Amniotic epithelial cell (primary cell): ENCODE measurements at regions not wholly inside any gene's neighbourhood (a gene's known extent, or its start where the extent isn't known, plus 50 kb on each side); places are given as distances from the start of the nearest gene placed in this dataset.
A peak's percentile ranks its signal among the peaks of the same experiment; 100 is the strongest.

Experiments used
- DNase-seq: peaks from one replicate; pipeline ENCODE4 v3.0.0-alpha.2; 2010; ENCODE audit warnings: low read depth

DNA sequence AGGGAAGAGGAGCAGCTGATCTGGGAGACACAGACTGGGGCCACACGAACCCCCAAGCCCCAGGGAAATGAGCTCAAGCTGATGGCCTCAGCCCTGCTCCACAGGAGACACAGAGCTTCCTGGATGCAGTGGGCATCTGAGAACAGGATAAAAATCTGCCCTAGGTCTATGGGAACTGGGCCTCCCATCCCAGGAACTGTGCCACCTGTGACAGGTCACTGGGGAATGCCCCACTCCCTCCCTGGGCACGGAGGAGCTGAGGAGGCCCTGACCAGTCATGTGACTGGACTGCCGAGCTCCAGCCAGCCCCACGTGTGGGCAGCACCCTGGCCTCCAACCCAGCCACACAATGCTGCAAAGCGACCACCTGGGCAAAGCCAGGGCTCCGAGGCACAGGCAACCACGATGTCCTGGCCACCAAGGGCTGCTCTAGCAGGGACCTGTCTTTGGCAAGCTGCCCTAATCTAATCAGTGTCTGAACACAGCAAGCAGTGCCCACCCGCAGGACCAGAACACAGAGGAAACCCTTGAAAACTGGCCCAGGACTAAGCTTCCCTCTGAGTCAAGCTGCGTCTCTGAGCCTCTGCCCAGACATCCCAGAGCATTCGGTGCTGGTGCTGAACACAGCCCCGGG, 57.8 kb upstream of the ID2 start:
- no peak for DNase-seq

DNA sequence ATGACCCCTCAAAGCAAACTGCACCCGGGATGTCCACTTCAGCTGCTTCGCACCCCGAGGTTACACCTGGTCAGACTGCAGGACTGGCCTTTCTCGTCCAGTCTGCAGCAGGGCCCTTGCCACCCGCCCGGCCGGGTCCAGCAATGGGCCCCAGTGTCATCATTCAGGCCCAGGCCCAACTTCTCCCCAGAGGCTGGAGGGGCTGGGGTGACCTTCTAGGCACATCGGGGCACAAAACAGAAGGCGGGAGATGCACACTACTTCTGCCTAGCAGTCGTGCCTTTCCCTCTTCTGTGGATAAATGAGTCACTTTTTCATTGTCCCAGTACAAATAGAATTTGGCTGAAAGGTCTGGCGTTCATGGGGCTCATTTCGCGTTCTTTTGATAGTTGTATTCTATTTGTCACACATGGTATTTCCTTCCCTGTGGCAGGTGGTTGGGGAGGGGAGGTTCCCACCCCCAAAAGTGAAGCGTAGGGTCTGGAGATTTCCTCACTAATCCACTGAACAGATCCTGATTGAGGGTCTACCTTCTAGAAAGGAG, 56.9 kb upstream of the ID2 start:
- no peak for DNase-seq

DNA sequence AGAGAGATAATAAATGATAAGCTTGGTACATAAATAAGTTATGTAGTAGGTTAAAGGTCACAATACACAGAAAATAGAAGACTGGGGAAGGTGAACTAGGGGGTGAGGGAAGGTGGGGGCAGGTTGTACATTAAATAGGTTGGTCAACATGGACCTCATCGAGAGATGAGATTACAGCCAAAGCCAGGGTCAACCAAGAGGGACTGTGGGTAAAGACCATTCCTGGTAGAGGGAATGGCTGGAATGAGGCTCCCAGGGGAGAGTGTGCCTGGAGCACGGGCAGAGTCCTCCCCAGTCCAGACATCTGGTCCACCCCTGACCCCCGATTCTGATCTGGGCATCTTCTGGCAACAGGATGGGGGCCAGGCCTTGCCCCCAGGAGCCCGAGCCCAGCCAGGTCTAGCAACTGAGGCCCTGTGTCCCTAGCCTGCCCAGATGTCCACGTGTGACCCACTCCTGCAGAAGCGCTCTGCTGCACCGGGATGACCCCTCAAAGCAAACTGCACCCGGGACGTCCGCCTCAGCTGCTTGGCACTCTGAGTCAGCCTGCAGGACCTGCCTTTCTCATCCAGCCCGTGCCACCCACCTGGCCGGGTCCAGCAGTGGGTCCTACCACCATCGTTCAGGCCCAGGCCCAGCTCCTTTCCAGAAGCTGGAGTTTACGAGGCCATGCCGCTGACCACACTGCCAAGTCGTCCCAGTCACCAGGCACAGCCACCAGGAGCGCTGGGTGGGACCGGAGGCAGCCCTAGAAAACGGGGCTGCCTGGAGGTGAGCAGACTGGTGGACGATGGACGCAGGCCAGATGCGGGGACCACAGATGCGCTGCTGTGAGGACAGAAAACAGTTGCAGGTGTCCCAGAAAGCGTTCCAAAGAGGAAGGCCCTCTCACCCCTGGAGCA, 56.2 kb upstream of the ID2 start:
- no peak for DNase-seq

GRCh38 chr2:8626572-8626971, 55.3 kb upstream of the ID2 start:
- DNase-seq, result peak; percentile 55

DNA sequence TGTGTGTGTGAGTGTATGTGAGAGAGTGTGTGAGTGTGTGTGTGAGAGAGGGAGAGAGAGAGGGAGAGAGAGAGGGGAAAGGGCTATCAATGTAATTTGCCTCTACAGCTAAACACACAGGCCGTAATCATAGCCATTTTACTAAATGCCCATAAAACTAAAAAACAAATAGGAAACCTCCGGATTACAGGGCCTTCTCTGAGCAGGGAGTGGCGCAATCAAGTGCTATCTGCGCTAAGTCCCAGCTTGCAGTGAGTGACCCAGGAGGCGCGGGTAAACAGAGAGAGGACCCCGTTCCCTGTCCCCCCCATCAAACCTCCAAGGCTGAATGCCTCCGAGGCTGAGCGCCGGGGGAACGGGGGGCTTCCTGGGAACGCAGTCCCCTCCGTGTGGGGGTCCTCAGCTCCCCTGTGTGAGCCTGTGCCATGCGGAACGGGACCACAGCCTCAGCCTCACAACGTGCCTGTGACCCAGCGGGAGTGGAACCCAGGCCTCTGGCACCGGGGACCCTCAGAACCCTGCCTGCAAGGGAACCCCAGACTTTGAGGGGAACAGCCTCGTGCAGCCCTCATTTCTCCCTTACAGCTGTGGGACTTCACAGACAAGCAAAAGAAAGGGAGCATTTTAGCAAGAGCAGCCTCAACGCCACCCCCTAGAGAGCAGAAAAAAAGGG, 54.7 kb upstream of the ID2 start:
- peak; percentile 49 for DNase-seq

DNA sequence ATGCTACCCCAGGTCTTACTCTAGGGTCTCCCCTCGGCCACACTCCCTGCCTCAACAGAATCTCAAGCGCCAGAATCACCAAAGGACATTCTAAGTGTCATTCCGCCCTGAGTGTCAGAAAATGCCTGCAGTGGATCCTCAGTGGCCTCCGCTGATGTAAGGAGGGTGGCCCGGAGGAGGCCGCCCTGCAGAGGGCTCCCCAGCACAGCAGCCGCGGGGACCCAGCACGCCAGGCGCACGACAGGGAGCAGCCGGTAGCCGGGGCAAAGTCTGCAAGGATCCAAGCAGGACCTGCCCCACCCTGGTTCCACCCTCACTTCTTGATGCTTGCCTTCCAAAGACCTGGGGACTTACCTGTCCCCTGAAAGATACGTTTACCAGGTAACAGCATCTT, 54.2 kb upstream of the ID2 start:
- DNase-seq, result no peak

DNA sequence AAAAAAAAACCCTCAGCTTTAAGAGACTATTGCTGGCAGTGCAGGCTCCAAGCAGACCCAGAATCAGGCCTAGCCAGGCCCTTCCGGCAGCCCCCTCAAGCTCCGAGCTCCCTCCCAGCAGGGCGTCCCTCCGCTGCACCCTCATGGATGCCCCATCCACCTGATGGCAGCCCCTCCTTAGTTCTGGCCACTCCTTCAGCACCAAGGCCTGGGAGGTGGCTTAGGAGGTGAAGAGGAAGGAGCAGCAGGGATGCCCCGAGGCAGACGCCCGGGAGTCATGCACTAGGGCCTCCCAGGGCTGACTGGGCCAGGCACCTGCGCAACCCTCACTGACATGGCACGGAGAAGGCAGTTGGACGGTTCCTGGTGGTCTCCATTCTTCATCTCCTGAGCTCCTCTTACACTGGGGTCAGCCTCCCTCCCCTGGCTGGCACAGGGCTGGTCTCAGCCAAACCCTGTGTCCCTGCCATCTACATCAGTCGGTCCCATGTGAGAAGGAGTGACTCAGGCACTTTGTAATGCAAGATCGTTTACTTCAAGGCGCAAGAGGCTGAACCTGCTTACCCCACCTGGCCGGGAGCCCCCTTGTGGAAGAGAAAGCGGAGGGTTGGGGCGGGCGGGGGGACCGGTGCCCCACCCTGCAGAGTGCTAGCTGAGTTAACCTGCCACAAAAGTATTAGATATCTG, 53.5 kb upstream of the ID2 start:
- no peak for DNase-seq

GRCh38 chr2:8628866-8629209, 53.0 kb upstream of the ID2 start:
- no peak for DNase-seq

GRCh38 chr2:8629402-8629801, 52.5 kb upstream of the ID2 start:
- DNase-seq, result no peak

DNA sequence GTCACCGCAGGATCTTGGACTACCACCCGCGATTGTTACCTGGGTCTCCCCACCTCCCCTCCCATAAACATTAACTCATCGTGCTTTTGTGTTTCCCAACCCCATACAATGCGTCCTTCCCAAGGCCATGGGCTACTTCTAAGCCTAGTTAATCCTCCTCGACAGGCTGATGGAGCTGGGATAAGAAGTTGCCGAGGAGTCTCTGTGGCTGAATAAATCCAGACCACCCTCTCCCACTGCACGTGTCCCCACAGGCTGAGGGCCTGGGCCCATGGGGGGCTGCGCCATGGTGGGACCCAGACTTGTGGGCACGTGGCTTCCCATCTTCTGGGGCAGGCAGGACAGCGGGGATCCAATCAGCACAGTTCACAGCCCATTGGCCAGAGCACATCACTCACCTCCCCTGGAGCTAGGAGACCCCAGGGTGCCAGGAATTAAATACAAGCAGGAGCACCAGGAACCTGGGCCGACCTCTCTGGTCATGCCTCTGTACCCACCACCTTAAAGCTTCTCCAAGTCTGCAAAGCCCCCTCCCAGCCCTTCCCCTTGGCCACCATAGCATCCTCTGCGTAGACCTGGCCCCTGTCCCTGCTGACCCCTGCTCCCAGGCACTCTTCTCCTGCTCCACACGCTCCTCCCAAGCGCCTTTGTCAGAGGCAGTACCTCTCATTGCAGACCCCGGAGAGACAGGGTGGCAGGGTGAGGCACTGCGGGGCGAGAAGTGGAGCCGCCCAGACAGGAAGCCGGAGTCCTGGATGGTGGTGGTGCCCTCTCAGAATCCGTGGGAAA, 51.0 kb upstream of the ID2 start:
- DNase-seq, result peak; percentile 72

DNA sequence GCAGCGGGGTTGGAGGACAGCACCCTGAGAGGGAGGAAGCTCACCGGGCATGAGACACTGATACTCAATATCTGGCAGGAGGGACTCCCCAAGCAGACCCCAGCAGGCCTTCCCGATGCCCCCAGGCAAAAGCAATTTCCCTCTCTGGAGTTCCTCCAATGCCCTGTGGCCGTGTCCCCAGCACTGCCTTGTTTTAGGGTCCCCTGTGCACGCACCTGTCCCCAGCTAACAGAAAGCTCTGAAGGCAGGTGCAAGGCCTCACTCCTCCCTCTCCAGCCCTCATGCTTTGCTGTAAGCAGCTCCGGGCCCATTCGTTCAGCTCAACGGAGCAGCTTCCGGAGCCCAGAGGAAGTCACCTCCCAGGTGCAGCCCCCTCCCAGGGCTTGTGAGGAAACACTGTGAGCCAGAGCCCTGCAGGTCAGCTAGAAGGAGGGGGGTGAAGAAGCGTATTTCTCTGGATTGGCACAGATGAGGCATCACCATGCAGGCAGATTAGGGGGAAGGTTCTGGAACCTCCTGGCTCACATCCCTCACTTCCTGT, 50.3 kb upstream of the ID2 start:
- no peak for DNase-seq
